GM10266 (cell line): ENCODE measurements at regions not wholly inside any gene's neighbourhood (a gene's known extent, or its start where the extent isn't known, plus 50 kb on each side); places are given as distances from the start of the nearest gene placed in this dataset.
"Not testable (repeated sequence)": the region's sequence is repeated elsewhere in the genome, so short reads cannot be mapped to it uniquely, and the experiment has no call there.

Source experiments
- DNase-seq: peaks from one replicate; pipeline ENCODE4 v3.0.0; 2012; ENCODE audit errors: extremely low spot score
- CTCF ChIP-seq: IDR thresholded peaks from 2 replicates; pipeline ENCODE4 v1.5.1; 2012; ENCODE audit warnings: mild to moderate bottlenecking, low read depth; ENCODE audit not compliant: control insufficient read depth, insufficient read depth; ENCODE audit errors: missing control alignments

DNA sequence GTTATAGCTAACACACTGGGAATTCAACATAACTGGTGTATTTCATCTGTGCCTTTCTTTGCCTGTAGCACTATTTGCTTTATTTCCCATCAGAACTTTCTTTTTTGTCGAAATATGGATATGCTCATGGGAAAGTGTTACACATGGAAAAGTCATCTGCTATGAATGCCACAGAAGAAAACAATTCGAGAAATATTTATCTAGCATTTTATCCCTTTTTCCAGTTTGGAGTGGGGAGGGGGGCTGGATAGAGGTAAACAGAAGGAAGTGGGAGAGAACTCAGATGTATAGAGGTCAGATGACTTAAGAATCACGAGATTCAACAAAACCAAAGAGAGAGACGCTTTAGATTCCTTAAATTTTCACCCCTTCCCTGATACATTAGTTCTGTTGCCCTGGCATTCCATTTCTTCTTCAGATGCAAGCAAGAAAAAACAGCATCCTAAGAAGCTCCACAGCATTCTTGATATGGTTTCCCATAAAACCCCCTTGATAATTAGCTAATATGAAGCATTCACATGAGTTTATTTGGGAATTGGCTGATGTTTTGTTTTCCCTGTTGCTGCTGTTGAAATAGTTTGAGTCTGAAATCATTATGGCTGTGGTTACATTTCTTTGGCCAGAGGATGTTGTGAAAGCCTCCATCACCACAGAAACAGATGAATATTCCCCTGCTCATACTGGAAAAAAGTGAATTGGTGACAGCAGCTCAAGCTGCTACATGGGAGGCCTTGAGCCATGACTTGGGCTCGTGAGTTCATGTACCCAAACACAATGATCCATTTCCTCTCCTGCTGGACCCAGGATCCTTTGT, 335.8 kb upstream of the DAB2 start:
- TF ChIP-seq CTCF = no peak

DNA sequence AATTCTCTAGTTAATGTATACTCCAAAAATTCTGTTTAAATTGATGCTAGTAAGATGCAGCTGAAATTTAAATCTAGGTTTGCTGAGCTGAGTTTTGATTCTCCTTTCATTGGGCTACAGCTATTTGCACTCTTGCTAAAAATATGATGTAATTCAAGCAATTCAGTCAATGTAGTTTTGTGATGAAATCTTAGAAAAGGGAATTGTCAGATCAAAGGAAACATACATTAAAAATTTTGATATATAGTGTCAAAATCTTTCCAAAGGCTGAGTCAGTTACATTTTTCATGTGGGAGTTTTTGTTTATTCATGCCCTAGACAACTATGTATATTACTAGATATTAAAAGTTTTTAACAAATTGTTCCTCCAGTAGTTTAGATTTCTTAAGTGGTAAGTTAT, 334.9 kb upstream of the DAB2 start:
- TF ChIP-seq CTCF = no peak
- DNase-seq = no peak

More for the DNA sequence above, 335.8 kb upstream of the DAB2 start:
- no peak for DNase-seq

- TF ChIP-seq CTCF = no peak
- no peak for DNase-seq
Measured at GRCh38 chr5:39758426-39758825, 333.6 kb upstream of the DAB2 start.

GRCh38 chr5:39757131-39757530, 332.4 kb upstream of the DAB2 start:
- TF ChIP-seq CTCF = no peak
- DNase-seq = no peak

GRCh38 chr5:39755986-39756385, 331.2 kb upstream of the DAB2 start:
- TF ChIP-seq CTCF = no peak
- no peak for DNase-seq

- no peak for DNase-seq
- no peak for TF ChIP-seq CTCF
Measured at GRCh38 chr5:39755452-39755851, 330.7 kb upstream of the DAB2 start.

DNA sequence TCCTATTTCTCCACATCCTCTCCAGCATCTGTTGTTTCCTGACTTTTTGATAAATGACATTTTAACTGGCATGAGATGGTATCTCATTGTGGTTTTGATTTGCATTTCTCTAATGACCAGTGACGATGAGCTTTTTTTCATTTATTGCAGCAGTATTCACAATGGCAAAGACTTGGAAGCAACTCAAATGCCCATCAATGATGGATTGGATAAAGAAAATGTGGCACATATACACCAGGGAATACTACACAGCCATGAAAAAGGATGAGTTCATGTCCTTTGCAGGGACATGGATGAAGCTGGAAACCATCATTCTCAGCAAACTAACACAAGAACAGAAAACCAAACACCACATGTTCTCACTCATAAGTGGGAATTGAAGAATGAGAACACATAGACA, 329.0 kb upstream of the DAB2 start:
- DNase-seq = not testable (repeated sequence)

DNA sequence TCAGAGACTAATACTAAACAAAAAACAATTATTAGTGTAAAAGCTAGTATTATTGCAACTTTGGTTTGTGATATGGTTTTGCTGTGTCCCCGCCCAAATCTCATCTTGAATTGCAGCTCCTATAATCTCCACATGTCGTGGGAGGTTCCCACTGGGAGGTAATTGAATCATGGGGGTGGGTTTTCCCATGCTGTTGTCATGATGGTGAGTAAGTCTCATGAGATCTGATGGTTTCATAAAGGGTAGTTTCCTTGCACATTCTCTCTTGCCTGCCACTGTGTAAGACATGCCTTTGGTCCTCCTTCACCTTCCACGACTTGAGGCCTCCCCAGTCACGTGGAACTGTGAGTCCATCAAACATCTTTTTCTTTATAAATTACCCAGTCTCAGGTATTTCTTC, 325.9 kb upstream of the DAB2 start:
- TF ChIP-seq CTCF = no peak
- DNase-seq = no peak
